Esophagus muscularis mucosa (tissue), 3 donors: ENCODE measurements at regions not wholly inside any gene's neighbourhood (a gene's known extent, or its start where the extent isn't known, plus 50 kb on each side); places are given as distances from the start of the nearest gene placed in this dataset.

Experiments used
- POLR2A ChIP-seq: fragments of 450-650 bp; IDR thresholded peaks from one replicate; pipeline ENCODE4 v1.6.1; 2017; ENCODE audit warnings: antibody characterized with exemption, moderate library complexity, mild to moderate bottlenecking, low read depth
- POLR2AphosphoS5 ChIP-seq, 2 donors: sonication (generic); formaldehyde crosslinking; IDR thresholded peaks; one replicate each; pipeline ENCODE4 v1.6.1; 2017; ENCODE audit warnings: antibody characterized with exemption in 2 of 2
- TF ChIP-seq, protein P1 (sequence below), 3 experiments: fragments of 200-600 bp in 2 of 3; fragments of 450-650 bp in 1 of 3; sonication (generic) in 2 of 3; IDR thresholded peaks; one replicate each; pipeline ENCODE4 v1.5.1; 2017 to 2019; ENCODE audit warnings: antibody characterized with exemption in 3 of 3, mild to moderate bottlenecking in 2 of 3, moderate library complexity in 1 of 3

DNA sequence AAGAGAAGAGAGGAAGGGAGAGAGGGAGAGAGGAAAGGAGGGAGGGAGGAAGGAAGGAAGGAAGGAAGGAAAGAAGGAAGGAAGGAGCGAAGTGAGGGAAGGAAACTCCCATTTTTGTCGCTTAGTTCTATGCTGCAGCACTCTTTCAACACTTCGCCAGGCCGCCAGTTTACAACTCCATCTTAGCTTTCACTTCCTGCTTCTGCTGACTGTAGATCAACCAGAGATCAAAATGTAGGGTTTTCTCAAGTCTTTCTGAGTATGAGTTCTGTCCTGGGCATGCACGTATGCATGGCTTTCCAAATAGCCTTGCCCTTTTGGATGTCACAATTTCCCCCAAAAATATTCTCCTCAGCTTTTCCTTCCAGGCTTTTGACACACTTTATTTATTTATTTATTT lies 723.4 kb downstream of the TRHDE start:
- TF ChIP-seq, protein P1, sequence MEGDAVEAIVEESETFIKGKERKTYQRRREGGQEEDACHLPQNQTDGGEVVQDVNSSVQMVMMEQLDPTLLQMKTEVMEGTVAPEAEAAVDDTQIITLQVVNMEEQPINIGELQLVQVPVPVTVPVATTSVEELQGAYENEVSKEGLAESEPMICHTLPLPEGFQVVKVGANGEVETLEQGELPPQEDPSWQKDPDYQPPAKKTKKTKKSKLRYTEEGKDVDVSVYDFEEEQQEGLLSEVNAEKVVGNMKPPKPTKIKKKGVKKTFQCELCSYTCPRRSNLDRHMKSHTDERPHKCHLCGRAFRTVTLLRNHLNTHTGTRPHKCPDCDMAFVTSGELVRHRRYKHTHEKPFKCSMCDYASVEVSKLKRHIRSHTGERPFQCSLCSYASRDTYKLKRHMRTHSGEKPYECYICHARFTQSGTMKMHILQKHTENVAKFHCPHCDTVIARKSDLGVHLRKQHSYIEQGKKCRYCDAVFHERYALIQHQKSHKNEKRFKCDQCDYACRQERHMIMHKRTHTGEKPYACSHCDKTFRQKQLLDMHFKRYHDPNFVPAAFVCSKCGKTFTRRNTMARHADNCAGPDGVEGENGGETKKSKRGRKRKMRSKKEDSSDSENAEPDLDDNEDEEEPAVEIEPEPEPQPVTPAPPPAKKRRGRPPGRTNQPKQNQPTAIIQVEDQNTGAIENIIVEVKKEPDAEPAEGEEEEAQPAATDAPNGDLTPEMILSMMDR (IDR thresholded peaks at IDR 0.05), result no peak
- TF ChIP-seq POLR2AphosphoS5 (IDR thresholded peaks at IDR 0.05), result no peak
- TF ChIP-seq POLR2A, result no peak
